Aorta (tissue), 5 donors: ENCODE measurements at regions not wholly inside any gene's neighbourhood (a gene's known extent, or its start where the extent isn't known, plus 50 kb on each side); places are given as distances from the start of the nearest gene placed in this dataset.

Experiments used
- ATAC-seq: fragments of 200-7000 bp; cut with Tn5 transposase; one replicate; pipeline ENCODE4 v1.9.1; 2022; ENCODE audit warnings: moderate library complexity; ENCODE audit not compliant: low FRiP score
- DNase-seq, 2 donors: peaks; one replicate each; pipeline ENCODE4 v3.0.0-alpha.2; 2020
- H3K27ac ChIP-seq, 2 donors: one replicate each; pipeline ENCODE4 v1.5.1; 2013; ENCODE audit warnings: low read length in 2 of 2, mild to moderate bottlenecking in 2 of 2, moderate library complexity in 2 of 2, control low read depth in 1 of 2, inconsistent platforms in 1 of 2, low read depth in 1 of 2
- H3K27me3 ChIP-seq, 2 donors: one replicate each; pipeline ENCODE4 v1.6.1; 2013; ENCODE audit warnings: control low read depth in 1 of 2, low read length in 1 of 2, mild to moderate bottlenecking in 1 of 2, moderate library complexity in 1 of 2; ENCODE audit not compliant: insufficient read depth in 2 of 2, control insufficient read depth in 1 of 2
- H3K36me3 ChIP-seq, 2 donors: one replicate each; pipeline ENCODE4 v1.6.1; 2013; ENCODE audit warnings: control low read depth in 1 of 2, low read length in 1 of 2, mild to moderate bottlenecking in 1 of 2; ENCODE audit not compliant: insufficient read depth in 2 of 2, control insufficient read depth in 1 of 2
- H3K4me1 ChIP-seq, 2 donors: one replicate each; pipeline ENCODE4 v1.6.1; 2013; ENCODE audit warnings: low read length in 2 of 2, control low read depth in 1 of 2, mild to moderate bottlenecking in 1 of 2, moderate library complexity in 1 of 2; ENCODE audit not compliant: insufficient read depth in 2 of 2, control insufficient read depth in 1 of 2
- H3K4me3 ChIP-seq, 2 donors: one replicate each; pipeline ENCODE4 v1.5.1; 2013; ENCODE audit warnings: low read length in 2 of 2, control low read depth in 1 of 2, mild to moderate bottlenecking in 1 of 2
- H3K9me3 ChIP-seq: one replicate; pipeline ENCODE4 v1.6.1; 2013; ENCODE audit warnings: mild to moderate bottlenecking, low read length; ENCODE audit not compliant: control insufficient read depth
- WGBS, 2 donors: extraction: QIAGEN DNeasy Blood & Tissue Kit; methylation state at CpG; one replicate each; pipeline ENCODE4 v1.1.7; 2013; 5-methylcytosine and 5-hydroxymethylcytosine counted together
- intact Hi-C, 2 donors: fragments of 100-400 bp; cut with DNase I; formaldehyde crosslinking; loops; one replicate each; pipeline versions ENCODE4 v1.14.2 to v1.15.0; 2022
- donor health status: healthy with polysubstance abuse.
- donor health status: Bipolar disorder and iron deficiency.
- donor health status: DM: no; HTN: no; CAD: no.
- donor health status: DM: no; HTN: no; CAD: no.
- donor health status: DM: yes; HTN: yes; CAD: no.

- no peak overlapping the region for H3K4me3 ChIP-seq
- H3K27me3 ChIP-seq: no peaks in the 10 kb centered on the region
- H3K4me1 ChIP-seq: peaks cover 0 to 3% of the 10 kb centered on the region in 2 donors
- ATAC-seq: no peak
- H3K9me3 ChIP-seq: no peaks in the 10 kb centered on the region
- no peak overlapping the region for H3K27ac ChIP-seq
- no peaks in the 10 kb centered on the region for H3K36me3 ChIP-seq
- DNase-seq: no peak
- WGBS, 2 donors: 56 to 67% methylated on average over 3 of the region's 3 CpGs
- intact Hi-C loops: no loop called here
Observed at GRCh38 chr1:80675454-80675853, 1125.3 kb upstream of the ADGRL2 start.

GRCh38 chr1:80673935-80674597 lies 1126.7 kb upstream of the ADGRL2 start:
- Histone ChIP-seq H3K27me3 (no peaks in the 10 kb centered on the region), H3K4me1 (peaks cover 0 to 3% of the 10 kb centered on the region in 2 donors), H3K9me3 (no peaks in the 10 kb centered on the region), H3K36me3 (no peaks in the 10 kb centered on the region), H3K4me3 (no peak overlapping the region), H3K27ac (no peak overlapping the region)
- ATAC-seq (no peak), DNase-seq (no peak)
- WGBS, 2 donors: 50 to 57% methylated on average over 3 of the region's 3 CpGs
- intact Hi-C loops: no loop called here

- no peak for DNase-seq
- Histone ChIP-seq H3K27me3 (no peaks in the 10 kb centered on the region), H3K4me3 (no peak overlapping the region), H3K9me3 (no peaks in the 10 kb centered on the region), H3K27ac (no peak overlapping the region), H3K36me3 (no peaks in the 10 kb centered on the region), H3K4me1 (no peaks in the 10 kb centered on the region)
- intact Hi-C loops: no loop called here
- 46 to 58% methylated on average over 1 of the region's 1 CpG for WGBS, 2 donors
- no peak for ATAC-seq
Observed at GRCh38 chr1:80668372-80668771, 1132.4 kb upstream of the ADGRL2 start.

- Histone ChIP-seq H3K4me3 (no peak overlapping the region), H3K4me1 (no peaks in the 10 kb centered on the region), H3K36me3 (no peaks in the 10 kb centered on the region), H3K27ac (no peak overlapping the region), H3K27me3 (no peaks in the 10 kb centered on the region), H3K9me3 (no peaks in the 10 kb centered on the region)
- intact Hi-C loops: no loop called here
- ATAC-seq (no peak), DNase-seq (no peak)
Observed at GRCh38 chr1:80666073-80666472, 1134.7 kb upstream of the ADGRL2 start.

- intact Hi-C loops: no loop called here
- no peaks in the 10 kb centered on the region for H3K36me3 ChIP-seq
- H3K4me1 ChIP-seq: no peaks in the 10 kb centered on the region
- H3K9me3 ChIP-seq: no peaks in the 10 kb centered on the region
- ATAC-seq (no peak), DNase-seq (no peak)
- H3K4me3 ChIP-seq: no peak overlapping the region
- H3K27me3 ChIP-seq: no peaks in the 10 kb centered on the region
- H3K27ac ChIP-seq: no peak overlapping the region
- WGBS, 2 donors: 54 to 59% methylated on average over 5 of the region's 5 CpGs
Observed at GRCh38 chr1:80659161-80659560, 1141.6 kb upstream of the ADGRL2 start.

- Histone ChIP-seq H3K27me3 (no peaks in the 10 kb centered on the region), H3K36me3 (no peaks in the 10 kb centered on the region), H3K4me3 (no peak overlapping the region), H3K9me3 (no peaks in the 10 kb centered on the region), H3K4me1 (no peaks in the 10 kb centered on the region), H3K27ac (no peak overlapping the region)
- no peak for DNase-seq
- ATAC-seq: no peak
- 91 to 92% methylated on average over 1 of the region's 1 CpG for WGBS, 2 donors
- intact Hi-C loops: no loop called here
Observed at GRCh38 chr1:80657707-80658106, 1143.0 kb upstream of the ADGRL2 start.

- intact Hi-C loops: no loop called here
- DNase-seq (no peak), ATAC-seq (no peak)
- no peaks in the 10 kb centered on the region for H3K4me1 ChIP-seq
- no peak overlapping the region for H3K4me3 ChIP-seq
- H3K27ac ChIP-seq: no peak overlapping the region
- WGBS, 2 donors: 79 to 80% methylated on average over 3 of the region's 3 CpGs
- no peaks in the 10 kb centered on the region for H3K36me3 ChIP-seq
- no peaks in the 10 kb centered on the region for H3K27me3 ChIP-seq
- no peaks in the 10 kb centered on the region for H3K9me3 ChIP-seq
Observed at GRCh38 chr1:80657044-80657643, 1143.6 kb upstream of the ADGRL2 start.

GRCh38 chr1:80656641-80657040 lies 1144.1 kb upstream of the ADGRL2 start:
- Histone ChIP-seq H3K27ac (no peak overlapping the region), H3K27me3 (no peaks in the 10 kb centered on the region), H3K4me3 (no peak overlapping the region), H3K4me1 (no peaks in the 10 kb centered on the region), H3K9me3 (no peaks in the 10 kb centered on the region), H3K36me3 (no peaks in the 10 kb centered on the region)
- intact Hi-C loops: no loop called here
- WGBS, 2 donors: 68 to 73% methylated on average over 3 of the region's 3 CpGs
- DNase-seq (no peak), ATAC-seq (no peak)

GRCh38 chr1:80656014-80656636 lies 1144.6 kb upstream of the ADGRL2 start:
- no peak overlapping the region for H3K4me3 ChIP-seq
- H3K4me1 ChIP-seq: no peaks in the 10 kb centered on the region
- DNase-seq: no peak
- intact Hi-C loops: no loop called here
- no peak for ATAC-seq
- H3K27ac ChIP-seq: no peak overlapping the region
- 34 to 35% methylated on average over 1 of the region's 1 CpG for WGBS, 2 donors
- no peaks in the 10 kb centered on the region for H3K36me3 ChIP-seq
- H3K27me3 ChIP-seq: no peaks in the 10 kb centered on the region
- H3K9me3 ChIP-seq: no peaks in the 10 kb centered on the region
